Osteocyte (in vitro differentiated cells): ENCODE measurements at regions not wholly inside any gene's neighbourhood (a gene's known extent, or its start where the extent isn't known, plus 50 kb on each side); places are given as distances from the start of the nearest gene placed in this dataset.
A peak's percentile ranks its signal among the peaks of the same experiment; 100 is the strongest.

ENCODE experiments used
- DNase-seq: peaks from one replicate; pipeline ENCODE4 v3.0.0; 2021; ENCODE audit warnings: mixed read lengths; ENCODE audit not compliant: unreplicated experiment; ENCODE audit errors: extremely low spot score
- H3K27ac Mint-ChIP-seq: one replicate; pipeline ENCODE4 v1.8.0; 2021; ENCODE audit warnings: mild to moderate bottlenecking, mixed read lengths; ENCODE audit not compliant: unreplicated experiment
- H3K27me3 Mint-ChIP-seq: one replicate; pipeline ENCODE4 v1.8.0; 2021; ENCODE audit warnings: mixed read lengths; ENCODE audit not compliant: unreplicated experiment
- H3K36me3 Mint-ChIP-seq: one replicate; pipeline ENCODE4 v1.8.0; 2021; ENCODE audit warnings: mixed read lengths; ENCODE audit not compliant: unreplicated experiment
- H3K4me1 Mint-ChIP-seq: one replicate; pipeline ENCODE4 v1.8.0; 2021; ENCODE audit warnings: mixed read lengths; ENCODE audit not compliant: unreplicated experiment
- H3K4me3 Mint-ChIP-seq: one replicate; pipeline ENCODE4 v1.8.0; 2021; ENCODE audit warnings: mild to moderate bottlenecking, moderate library complexity, mixed read lengths; ENCODE audit not compliant: unreplicated experiment
- H3K9me3 Mint-ChIP-seq: one replicate; pipeline ENCODE4 v1.8.0; 2021; ENCODE audit warnings: mixed read lengths; ENCODE audit not compliant: unreplicated experiment
- CTCF ChIP-seq: fragments of 200-600 bp; sonication (generic); IDR thresholded peaks from 2 replicates; pipeline ENCODE4 v1.5.0; 2021; ENCODE audit warnings: antibody characterized with exemption, mild to moderate bottlenecking, moderate library complexity

GRCh38 chr22:46087816-46088277 lies 62.5 kb upstream of the PPARA start:
- DNase-seq, result no peak
- Mint-ChIP-seq H3K27me3 (no peaks in the 10 kb centered on the region), H3K9me3 (no peaks in the 10 kb centered on the region), H3K36me3 (peaks cover 19% of the 10 kb centered on the region), H3K27ac (peak overlapping the region; percentile 88), H3K4me1 (peaks cover 61% of the 10 kb centered on the region), H3K4me3 (no peak overlapping the region)
- no peak for TF ChIP-seq CTCF

GRCh38 chr22:46088541-46089311 lies 61.6 kb upstream of the PPARA start:
- no peak for DNase-seq
- Mint-ChIP-seq H3K4me3 (peak overlapping the region; percentile 10), H3K27ac (peak overlapping the region; percentile 88), H3K4me1 (peaks cover 54% of the 10 kb centered on the region), H3K36me3 (peaks cover 15% of the 10 kb centered on the region), H3K27me3 (no peaks in the 10 kb centered on the region), H3K9me3 (no peaks in the 10 kb centered on the region)
- no peak for TF ChIP-seq CTCF

- H3K9me3 Mint-ChIP-seq, result no peaks in the 10 kb centered on the region
- no peak for DNase-seq
- H3K27me3 Mint-ChIP-seq, result no peaks in the 10 kb centered on the region
- H3K27ac Mint-ChIP-seq, result peak overlapping the region; percentile 88
- TF ChIP-seq CTCF, result no peak
- peaks cover 50% of the 10 kb centered on the region for H3K4me1 Mint-ChIP-seq
- no peak overlapping the region for H3K4me3 Mint-ChIP-seq
- peaks cover 15% of the 10 kb centered on the region for H3K36me3 Mint-ChIP-seq
Observed at GRCh38 chr22:46089426-46090035, 60.8 kb upstream of the PPARA start.

- peak overlapping the region; percentile 44 for H3K27ac Mint-ChIP-seq
- no peak for DNase-seq
- no peaks in the 10 kb centered on the region for H3K27me3 Mint-ChIP-seq
- TF ChIP-seq CTCF, result no peak
- no peak overlapping the region for H3K4me3 Mint-ChIP-seq
- H3K9me3 Mint-ChIP-seq, result no peaks in the 10 kb centered on the region
- H3K4me1 Mint-ChIP-seq, result peaks cover 48% of the 10 kb centered on the region
- peaks cover 15% of the 10 kb centered on the region for H3K36me3 Mint-ChIP-seq
Observed at GRCh38 chr22:46090036-46090591, 60.2 kb upstream of the PPARA start.

- no peak for DNase-seq
- H3K27me3 Mint-ChIP-seq, result no peaks in the 10 kb centered on the region
- peak overlapping the region; percentile 67 for H3K27ac Mint-ChIP-seq
- H3K4me1 Mint-ChIP-seq, result peaks cover 42% of the 10 kb centered on the region
- H3K4me3 Mint-ChIP-seq, result no peak overlapping the region
- no peak for TF ChIP-seq CTCF
- peaks cover 15% of the 10 kb centered on the region for H3K36me3 Mint-ChIP-seq
- H3K9me3 Mint-ChIP-seq, result no peaks in the 10 kb centered on the region
Observed at GRCh38 chr22:46090631-46091201, 59.6 kb upstream of the PPARA start.
